Activated CD4-positive, alpha-beta T cell treated with anti-CD3 and anti-CD28 coated beads, Interleukin-2, Interleukin-4, amounts not matched to agents 100 ng/mL and 50 ng/mL, durations not matched to agents 16 hours and 8 hours (primary cell): ENCODE measurements at regions not wholly inside any gene's neighbourhood (a gene's known extent, or its start where the extent isn't known, plus 50 kb on each side); places are given as distances from the start of the nearest gene placed in this dataset.

Experiments used
- DNase-seq: peaks from one replicate; pipeline ENCODE4 v3.0.0-alpha.2; 2020; ENCODE audit warnings: low spot score

DNA sequence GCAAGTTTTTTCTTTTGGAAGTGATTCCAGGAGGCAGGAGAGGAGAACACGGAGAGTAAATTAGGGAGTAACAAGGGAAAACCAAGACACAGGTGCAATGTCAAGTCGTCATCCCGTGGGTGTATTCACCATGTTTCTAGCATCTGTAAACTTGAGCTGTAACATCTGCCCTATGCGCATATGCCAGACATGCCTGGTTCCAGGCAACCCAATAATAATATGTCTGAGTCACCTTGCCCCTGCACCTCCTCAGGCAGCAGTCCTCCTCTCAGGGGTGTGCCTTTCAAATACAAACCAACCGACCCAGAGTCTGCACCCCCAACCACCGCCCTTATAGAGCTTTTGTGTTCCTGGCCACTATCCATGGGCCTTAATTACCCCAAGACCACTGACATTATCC is 107.0 kb upstream of the PDE1C start:
- no peak for DNase-seq

DNA sequence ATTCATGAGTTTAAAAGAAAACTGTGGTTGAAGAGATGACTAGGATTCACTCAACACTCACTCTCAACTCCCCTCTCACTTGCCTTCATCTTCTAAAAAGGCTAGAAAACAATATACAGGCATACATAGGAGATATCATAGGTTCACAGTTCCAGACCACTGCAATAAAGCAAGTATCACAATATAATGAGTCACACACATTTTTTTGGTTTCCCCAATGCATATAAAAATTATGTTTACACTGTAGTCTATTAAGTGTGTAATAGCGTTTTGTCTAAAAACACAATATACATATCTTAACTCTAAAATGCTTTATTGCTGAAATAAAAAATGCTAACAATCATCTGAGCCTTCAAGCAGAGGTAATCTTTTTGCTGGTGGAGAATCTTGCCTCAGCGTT is 104.9 kb upstream of the PDE1C start:
- no peak for DNase-seq

DNA sequence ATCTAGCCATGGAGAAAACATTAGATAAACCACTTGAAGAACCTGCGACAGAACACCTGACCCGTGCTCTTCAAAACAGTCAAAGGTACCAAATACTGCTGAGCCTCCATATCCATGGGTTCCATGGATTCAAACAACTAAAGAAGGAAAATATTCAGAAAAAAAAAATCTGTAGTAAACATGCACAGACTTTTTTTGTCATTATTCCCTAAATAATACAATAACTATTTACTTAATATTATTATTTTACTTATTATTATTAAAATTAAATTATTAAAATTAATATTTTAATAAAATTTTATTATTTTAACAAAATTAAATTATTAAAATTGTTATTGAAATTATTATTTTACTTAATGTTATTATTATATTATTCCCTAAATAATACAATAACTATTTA is 101.0 kb upstream of the PDE1C start:
- DNase-seq = no peak

DNA sequence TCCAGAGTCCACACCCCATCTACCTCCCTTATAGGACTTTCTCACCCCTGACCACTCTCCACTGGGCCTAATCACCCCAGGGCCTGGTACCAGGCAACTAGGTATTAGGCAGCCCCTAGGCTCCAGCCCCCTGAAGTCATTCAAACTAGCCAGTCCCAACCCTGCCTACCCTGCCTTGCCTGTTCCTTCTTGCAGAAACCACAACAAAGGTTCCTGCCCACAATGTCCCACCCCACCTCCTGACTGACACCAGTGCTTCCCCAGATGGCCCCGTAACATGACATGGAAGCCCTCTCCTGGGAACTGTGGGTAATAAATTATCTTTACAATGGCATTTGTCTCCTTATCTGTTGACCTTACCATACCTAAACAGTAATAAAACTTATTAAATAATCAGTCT is 100.6 kb upstream of the PDE1C start:
- DNase-seq = no peak

DNA sequence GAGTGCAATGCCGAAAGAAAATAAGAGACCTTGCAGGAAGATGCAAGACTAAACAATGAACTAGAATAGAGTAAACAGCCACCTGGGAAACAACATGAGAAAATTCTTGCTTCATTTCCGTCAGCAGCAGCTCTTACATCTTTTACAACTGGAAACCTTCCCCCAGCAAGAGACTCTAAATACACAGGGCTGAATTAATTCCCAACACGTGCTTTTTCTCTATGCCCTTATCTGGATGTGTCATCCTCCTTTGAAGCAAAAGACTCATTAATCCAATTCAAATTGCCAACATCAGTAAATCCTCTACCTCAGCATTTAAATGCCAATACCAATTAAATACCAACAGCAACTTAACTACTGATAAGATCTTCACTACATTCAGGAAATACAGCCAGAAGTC is 99.0 kb upstream of the PDE1C start:
- DNase-seq = no peak

DNA sequence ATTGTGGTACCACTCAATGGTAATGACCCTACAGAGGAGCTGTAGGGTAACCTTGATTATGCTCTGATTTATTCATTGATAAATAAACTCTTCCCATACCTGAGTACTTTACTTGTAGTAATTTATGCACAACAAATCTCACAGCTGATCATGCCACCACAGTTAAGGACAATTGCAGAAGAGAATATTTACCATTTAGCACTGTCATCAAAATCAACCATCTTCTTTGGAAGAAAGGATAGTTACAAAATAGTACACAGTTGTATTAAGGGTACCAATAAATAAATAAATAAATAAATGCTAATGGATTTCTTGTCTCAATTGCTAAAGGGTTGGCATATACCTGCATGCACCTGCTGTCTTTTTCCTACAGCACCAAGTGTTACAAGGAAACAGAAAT is 97.6 kb upstream of the PDE1C start:
- no peak for DNase-seq

DNA sequence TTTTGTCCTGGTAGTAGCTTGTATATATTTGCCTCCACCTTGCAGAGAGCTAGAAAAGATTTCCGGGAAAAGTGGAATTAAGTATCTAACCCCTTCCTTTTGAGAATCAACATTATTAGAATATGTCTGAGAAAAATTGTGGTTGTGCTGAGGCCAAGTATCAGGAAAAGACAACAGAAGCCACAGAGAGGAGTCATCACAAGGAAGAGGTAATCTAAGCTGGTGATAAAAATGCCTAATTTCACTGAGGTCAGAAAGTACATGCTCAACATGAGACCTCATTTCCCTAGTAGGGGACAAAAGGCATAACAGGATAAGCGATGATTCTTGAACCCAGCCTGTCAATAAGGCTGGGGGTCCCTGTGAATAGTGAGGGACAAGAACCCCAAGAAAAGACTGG is 97.0 kb upstream of the PDE1C start:
- no peak for DNase-seq

DNA sequence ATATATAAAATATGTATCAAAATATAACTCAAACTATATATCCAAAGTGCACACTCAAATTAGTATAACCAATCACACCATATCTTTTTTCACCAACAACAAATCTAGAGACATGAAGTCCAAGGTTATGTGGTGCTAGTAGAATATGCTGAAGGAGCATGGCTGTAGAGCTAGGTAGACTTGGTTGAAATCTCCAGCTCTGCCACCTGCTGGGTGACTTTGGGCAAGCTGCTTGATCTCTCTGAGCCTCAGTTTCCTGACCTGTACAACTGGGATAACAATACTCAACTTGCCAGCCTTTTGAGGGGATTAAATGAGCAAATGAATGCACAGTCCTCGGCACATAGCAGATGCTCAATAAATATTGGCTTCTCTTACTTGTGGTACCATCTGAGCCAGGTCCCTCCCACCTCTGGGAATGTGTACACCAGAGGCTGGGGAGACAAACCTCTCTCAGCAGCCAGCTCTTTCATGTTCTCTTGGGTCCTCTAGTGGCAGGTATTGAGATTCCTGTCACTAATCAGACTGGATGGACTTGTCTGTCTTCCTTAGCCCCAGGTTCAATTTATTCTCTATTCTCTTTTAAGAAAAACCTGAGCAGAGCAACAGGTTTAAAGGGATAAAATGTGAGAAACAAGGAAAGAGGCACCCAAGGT is 94.3 kb upstream of the PDE1C start:
- no peak for DNase-seq

DNA sequence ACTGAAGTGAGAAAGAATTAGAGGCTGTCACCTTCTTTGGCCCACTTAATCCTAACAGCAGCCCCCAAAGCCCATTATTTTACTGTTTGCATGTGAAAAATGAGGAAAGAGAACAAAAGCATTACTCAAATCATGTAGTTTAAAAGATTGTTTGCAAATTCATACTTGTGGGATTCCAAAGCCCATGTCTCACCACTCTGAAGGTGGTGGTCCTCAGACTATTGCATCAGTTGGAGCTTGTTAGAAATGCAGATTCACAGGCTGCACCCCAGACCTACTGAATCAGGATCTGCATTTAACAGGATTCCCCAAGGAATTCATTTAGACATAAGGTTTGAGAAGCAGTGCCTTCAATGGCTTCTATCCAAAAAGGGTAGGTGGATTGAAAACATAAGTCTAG is 93.7 kb upstream of the PDE1C start:
- DNase-seq = no peak

DNA sequence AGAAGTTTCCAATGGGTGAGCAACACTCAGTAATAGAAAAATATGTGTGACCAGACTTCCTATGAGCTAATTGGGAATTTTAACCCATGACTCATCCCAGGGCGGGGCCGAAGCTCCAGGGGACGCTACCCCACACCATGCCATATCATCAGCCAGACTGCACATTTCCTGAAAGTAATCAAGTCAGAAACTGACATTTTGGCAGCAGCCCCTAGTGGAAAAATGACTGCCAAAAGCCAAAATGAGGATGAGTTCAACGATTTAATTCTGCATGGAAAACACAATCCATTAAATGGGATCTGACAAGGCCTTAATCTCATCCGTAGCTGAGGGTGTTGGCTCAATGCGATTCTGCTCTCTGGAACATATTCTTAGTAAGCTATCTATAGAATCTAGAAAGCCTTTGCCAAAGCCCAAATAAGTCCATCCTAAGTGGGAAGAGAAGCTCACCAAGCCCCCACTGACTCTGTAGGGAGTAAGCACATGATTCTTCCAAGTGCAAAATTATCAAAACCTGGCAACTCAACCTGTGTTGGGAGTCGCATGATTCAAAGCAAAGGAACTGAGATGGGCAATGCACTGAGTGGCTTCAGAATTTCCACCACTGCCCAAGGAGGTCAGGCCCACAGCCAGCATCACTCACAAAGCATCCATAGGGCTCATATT is 93.1 kb upstream of the PDE1C start:
- DNase-seq = no peak

DNA sequence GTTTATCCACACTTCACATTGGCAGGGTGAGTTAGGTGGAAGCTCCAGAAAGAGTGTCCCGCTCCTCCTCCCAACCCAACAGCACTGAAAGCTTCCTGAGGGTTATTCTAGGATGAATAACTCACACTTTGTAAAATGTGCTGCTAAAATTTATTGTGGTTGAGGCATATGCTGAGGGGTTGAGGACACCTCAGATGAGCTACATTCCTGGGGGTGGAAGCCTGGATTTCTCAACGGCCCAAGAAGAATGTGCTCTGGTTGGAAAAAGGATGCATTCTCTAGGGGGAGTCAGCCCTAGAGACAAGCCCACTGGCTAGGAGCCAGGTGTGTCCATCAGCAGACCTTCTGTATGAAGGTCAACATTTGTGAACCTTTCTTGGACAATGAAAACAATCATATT is 91.5 kb upstream of the PDE1C start:
- DNase-seq = no peak

DNA sequence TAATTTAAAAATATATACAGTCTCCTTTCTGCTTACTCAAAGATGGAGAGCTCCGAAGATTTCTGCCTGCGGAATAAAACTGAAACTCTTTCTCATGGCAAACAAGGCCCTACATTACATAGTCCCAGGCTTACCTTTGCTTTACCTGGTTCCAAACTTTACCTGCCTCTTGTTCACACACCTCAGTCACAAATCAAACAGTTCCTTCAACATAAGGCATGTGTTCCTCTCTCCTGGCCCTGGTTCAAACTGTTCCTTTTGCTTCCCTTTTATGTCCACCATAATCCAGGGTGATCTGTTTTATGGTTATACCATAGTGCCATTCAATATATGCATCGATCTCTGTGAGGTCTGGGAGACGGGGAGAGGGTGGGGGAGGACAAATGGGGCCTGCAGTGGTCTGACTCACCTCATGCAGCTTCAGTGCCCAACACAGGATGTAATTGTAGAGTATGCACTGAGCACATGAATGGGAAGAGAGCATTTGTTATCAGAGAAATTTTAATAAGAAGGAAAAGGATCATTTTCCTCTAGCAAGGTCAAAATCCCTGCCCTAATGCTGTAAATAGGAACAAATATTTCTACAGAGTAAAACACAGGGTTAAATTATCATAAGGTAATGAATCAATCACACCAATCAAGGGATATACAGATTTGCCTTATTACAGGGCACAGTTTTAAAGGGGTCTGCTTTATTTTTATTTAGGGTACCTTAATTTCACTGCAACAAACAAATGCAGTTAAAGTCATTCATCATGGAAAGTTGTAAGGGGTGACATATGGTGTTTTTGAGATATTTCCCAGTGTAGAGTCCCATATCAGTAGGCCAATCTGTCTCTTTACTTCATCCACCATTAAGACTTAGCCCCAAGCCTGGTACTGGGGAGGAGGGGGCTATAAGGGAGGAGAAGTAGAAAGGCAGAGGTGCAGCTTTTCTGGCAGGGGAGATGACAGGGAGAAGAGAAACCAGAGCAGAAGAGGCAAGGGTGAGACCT is 88.8 kb upstream of the PDE1C start:
- DNase-seq = no peak

DNA sequence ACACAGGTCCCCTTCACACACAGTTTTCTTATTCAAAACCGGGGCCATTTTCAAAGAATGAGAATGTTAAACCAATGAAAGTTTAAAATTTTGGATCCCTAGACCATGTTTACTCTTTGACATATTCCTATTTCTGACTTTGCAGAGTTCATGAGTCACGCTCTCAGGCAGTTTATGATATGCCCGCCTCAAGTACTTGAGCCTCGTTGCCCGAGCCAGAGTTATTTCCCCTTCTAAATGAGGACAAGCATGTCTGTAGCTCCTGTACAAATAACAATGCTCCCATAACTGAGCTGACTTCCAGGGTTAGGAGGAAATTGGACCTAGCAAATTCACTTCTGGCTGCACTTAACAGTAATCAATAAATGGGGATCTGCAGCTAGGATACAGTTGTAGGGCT is 87.9 kb upstream of the PDE1C start:
- DNase-seq = no peak

DNA sequence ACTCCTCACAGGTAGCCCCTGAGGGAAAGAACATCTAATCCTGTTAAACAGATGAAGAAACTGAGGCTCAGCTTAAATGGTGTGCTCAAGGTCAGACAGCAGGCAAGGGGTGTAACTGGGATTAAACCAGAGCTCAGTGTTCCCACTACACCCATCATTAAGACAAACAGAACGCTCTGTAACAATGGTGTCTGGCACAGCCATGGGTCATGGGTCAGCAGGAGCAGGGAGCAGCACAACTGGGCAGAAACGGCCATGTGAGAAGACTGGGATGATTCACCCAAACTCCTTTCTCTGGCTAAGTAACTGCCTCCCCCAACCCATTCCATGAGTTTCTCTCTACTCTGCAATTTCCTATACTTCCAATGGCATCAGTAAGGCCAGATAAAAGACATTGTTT is 85.5 kb upstream of the PDE1C start:
- no peak for DNase-seq

DNA sequence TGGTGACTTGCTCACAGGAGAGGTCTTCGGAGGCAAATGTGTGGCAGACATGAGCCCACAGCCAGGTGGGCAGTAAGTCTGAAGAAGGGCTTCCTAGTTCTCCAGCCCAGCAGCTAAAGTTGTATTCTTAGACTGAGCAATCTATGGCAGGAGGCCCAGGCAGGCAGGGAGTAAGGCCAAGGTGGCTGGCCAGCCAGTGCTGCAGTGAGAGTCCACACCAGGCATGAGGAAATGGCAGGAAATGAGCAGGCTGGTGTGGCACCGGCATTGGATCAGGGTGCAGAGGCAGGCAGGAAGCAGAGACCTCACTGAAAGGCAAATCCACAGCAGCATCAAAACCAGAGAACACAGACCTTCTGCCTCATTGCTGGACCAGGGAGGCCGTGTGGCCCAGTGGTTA is 84.6 kb upstream of the PDE1C start:
- no peak for DNase-seq

DNA sequence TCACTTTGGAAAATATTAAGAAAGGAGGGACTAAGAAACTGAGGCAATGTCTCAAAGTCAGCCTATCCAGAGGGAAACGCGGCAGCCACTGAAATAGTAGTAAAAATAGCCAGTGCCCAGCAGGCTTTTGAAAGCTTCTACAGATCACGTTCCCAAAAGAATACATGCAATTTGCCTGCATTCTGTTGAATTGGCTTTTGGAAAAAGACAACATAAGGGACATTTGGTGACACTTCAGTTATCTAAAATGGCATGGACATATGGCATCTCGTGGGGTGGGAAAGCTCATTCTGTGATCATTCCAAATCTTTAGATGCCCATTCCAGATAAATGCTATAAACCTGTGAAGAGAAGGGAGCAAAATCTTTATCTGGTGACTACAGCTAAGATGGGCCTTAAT is 82.8 kb upstream of the PDE1C start:
- DNase-seq = no peak

DNA sequence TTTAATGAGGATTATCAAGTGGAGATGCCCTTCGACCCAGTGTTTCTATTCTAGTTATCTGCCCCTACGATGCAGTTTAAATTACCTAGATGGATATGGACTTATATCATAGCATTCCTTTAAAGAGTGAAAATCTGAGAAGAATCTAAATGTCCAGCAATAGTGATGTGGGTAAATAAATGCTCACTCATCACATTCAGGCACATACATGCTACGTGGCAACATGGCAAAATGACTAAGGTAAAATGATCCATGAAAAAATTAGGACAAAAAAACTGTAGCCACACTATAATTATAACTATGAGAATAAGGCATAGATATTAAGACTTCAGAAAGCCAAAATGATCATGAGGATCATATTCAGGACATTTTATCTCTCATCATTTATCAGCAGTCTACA is 82.4 kb upstream of the PDE1C start:
- no peak for DNase-seq

DNA sequence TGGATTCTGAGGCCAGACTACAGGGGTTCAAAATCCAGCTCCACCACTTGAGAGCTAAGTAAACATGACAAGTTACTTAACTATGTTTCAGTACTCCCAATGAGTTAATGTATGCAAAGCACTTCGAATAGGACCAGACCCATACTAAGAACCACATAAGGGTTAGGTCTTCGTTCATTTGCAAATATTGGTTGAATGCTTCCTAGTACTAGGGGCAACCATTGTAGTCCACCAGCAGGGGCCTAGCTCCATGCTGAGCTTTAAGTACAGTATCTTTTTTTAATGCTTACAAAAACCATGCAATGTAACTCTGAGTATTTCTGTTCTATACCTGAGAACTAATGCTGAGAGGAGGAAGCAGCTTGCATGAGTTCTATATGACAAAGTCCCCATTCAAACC is 80.4 kb upstream of the PDE1C start:
- no peak for DNase-seq

DNA sequence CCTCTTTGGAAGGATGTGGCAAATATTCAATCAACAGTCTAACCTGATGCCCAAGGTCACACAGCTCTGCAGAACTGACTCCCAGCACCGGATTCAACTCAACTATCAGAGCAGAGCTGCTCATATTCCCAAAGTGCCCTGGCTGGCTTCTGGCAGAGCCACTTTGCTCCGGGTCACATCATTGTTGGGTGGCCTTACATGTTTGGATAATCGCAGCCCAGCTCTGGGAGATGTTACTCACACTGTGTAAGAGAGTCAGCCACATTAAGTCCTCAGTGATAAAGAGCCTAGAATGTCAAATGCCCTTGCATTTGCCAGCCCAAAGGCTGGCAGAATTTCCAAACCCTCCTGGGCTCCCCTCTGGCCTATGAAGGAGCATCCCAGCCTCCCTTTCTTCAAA is 79.8 kb upstream of the PDE1C start:
- DNase-seq = no peak

DNA sequence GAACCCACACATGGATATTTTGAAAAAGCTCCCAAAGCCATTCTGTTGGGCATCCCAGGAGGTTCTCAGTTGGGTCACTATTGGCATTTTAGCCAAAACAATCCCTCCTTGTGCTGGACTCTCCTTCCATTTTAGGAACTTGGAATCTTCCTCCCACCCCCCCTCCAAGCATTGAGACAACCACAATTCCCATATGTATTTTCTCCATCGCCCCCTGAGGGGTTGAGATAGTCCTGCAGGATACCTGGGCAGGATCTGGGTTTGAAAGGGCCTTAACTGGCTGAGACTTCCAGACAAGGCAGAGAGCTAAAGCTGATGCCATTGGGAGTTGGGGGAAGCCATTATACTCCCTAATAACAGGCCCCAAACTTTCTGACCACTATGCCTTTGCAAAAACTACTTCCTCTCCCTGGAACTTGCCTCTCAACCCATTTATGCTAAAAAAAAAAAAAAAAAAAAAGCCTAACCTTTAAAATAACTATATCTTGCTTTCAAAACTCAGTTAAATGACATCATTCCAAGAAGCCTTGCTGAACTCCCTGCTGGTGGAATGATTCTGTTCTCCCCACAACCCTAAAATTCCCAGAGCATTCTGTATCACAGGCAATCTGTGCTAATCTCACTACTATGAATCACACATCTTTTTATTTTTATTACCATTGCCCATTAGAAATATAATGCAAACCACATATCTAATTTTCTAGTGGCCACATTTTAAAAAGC is 77.5 kb upstream of the PDE1C start:
- no peak for DNase-seq

DNA sequence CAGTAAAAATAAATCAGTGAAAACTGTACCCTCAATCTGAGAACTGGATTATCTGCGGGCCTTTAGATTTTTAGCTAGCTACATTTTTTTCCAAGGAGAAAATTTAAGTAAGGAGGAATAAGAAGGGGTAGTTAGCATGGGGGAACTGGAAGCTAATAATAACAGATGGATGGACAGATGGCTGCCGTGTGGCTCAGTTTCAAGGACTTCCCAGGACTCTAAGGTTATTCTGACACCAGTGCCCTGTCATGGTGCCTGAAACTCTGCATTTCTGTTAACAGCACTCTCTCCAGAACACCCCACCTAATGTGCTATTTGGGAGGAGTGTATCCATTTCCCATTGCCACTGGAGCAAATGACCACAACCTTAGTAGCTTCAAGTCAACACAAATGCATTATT is 75.7 kb upstream of the PDE1C start:
- no peak for DNase-seq

DNA sequence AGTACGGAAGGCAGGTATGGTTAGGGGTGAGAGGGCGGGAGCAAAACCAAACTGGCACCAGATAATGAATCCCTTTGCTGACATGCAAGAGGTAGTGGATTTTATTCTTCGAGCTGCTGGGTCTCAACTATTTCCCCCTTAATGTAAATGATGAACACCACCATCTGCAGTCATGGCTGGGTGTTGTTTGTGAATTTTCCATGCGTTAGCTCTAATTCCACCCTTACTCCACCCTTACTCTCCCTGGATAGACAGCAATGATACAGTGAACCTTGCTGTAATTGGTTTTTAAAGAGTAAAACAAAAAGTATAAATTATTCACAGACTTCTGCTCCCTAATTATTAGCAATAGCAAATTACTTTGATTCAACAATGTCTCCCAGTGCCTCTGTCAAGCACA is 74.5 kb upstream of the PDE1C start:
- no peak for DNase-seq

DNA sequence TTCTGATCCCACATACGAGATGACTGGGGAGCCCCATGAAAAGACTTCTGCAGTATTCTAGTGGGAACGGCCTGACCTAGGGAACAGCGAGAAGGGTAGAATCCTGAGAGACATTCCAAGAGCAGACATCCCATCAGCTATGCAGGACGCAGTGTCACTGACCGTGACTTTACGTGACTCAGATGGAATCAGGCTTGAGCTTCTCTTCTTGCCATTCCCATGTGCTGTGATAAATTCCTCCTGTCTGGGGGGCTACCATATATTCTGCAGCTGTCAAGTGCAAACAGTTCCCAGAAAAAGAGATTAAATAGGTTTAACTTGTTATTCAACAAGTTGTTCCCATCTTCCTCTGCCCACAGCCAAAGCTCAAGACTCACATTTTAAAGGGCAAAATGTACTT is 73.1 kb upstream of the PDE1C start:
- no peak for DNase-seq
